Neural cell (in vitro differentiated cells): ENCODE measurements at regions not wholly inside any gene's neighbourhood (a gene's known extent, or its start where the extent isn't known, plus 50 kb on each side); places are given as distances from the start of the nearest gene placed in this dataset.

Source experiments
- H2AFZ ChIP-seq: fragments of 200-600, 300-800 bp; sonication (generic), shearing (Covaris generic); 2 replicates; pipeline ENCODE4 v1.6.0; 2014; ENCODE audit warnings: low read depth, mild to moderate bottlenecking, antibody characterized with exemption, low read length, moderate library complexity
- H3F3A ChIP-seq: fragments of 200-600 bp; shearing (Covaris generic); 2 replicates; pipeline ENCODE4 v1.6.1; 2016; ENCODE audit warnings: mild to moderate bottlenecking, moderate library complexity, mixed read lengths, antibody characterized with exemption, low read length; ENCODE audit not compliant: insufficient read depth, poor library complexity, severe bottlenecking
- H3K27ac ChIP-seq: fragments of 200-600, 300-800 bp; sonication (generic), shearing (Covaris generic); 2 replicates; pipeline ENCODE4 v1.5.1; 2014; ENCODE audit warnings: mild to moderate bottlenecking, low read length, moderate library complexity
- H3K27me3 ChIP-seq: fragments of 300-800, 200-600 bp; sonication (generic), shearing (Covaris generic); 2 replicates; pipeline ENCODE4 v1.6.0; 2014; ENCODE audit warnings: mild to moderate bottlenecking, low read depth, low read length, moderate library complexity; ENCODE audit not compliant: insufficient read depth
- H3K36me3 ChIP-seq: fragments of 300-800, 200-600 bp; sonication (generic), shearing (Covaris generic); 2 replicates; pipeline ENCODE4 v1.5.1; 2014; ENCODE audit warnings: mild to moderate bottlenecking, antibody characterized with exemption, low read length, moderate library complexity; ENCODE audit not compliant: insufficient read depth
- H3K4me2 ChIP-seq: fragments of 300-800, 200-600 bp; sonication (generic), shearing (Covaris generic); 2 replicates; pipeline ENCODE4 v1.6.0; 2014; ENCODE audit warnings: mild to moderate bottlenecking, low read length
- H3K4me3 ChIP-seq: fragments of 300-800, 200-600 bp; sonication (generic), shearing (Covaris generic); 2 replicates; pipeline ENCODE4 v1.5.1; 2014; ENCODE audit warnings: mild to moderate bottlenecking, low read length, moderate library complexity
- H3K79me2 ChIP-seq: fragments of 200-600 bp; shearing (Covaris generic); replicated peaks from 2 replicates; pipeline ENCODE4 v1.6.0; 2014; ENCODE audit warnings: mild to moderate bottlenecking, low read length, moderate library complexity; ENCODE audit not compliant: insufficient read depth
- H3K9ac ChIP-seq: fragments of 300-800, 200-600 bp; sonication (generic), shearing (Covaris generic); 2 replicates; pipeline ENCODE4 v1.6.1; 2016; ENCODE audit warnings: mild to moderate bottlenecking, low read length, mixed read lengths
- H3K9me2 ChIP-seq: fragments of 200-600 bp; shearing (Covaris generic); 2 replicates; pipeline ENCODE4 v1.6.1; 2016; ENCODE audit warnings: mild to moderate bottlenecking, low read length, mixed read lengths; ENCODE audit not compliant: insufficient read depth
- H3K9me3 ChIP-seq: fragments of 200-600, 300-800 bp; sonication (generic), shearing (Covaris generic); 2 replicates; pipeline ENCODE4 v1.6.1; 2016; ENCODE audit warnings: mild to moderate bottlenecking, mixed run types, low read length, moderate library complexity, mixed read lengths
- H4K20me1 ChIP-seq: fragments of 200-600 bp; shearing (Covaris generic); 2 replicates; pipeline ENCODE4 v1.6.1; 2016; ENCODE audit warnings: mild to moderate bottlenecking, mixed run types; ENCODE audit not compliant: insufficient read depth
- CTCF ChIP-seq: fragments of 450-650 bp; IDR thresholded peaks from 2 replicates; pipeline ENCODE4 v1.5.1; 2014; ENCODE audit warnings: antibody characterized with exemption, mild to moderate bottlenecking, moderate library complexity; ENCODE audit not compliant: poor library complexity, severe bottlenecking
- EP300 ChIP-seq: fragments of 450-650 bp; conservative IDR thresholded peaks from 2 replicates; pipeline ENCODE4 v1.6.1; 2014; ENCODE audit warnings: antibody characterized with exemption, mild to moderate bottlenecking, moderate library complexity; ENCODE audit not compliant: poor library complexity, severe bottlenecking
- EZH2 ChIP-seq: fragments of 200-600, 300-800 bp; shearing (Covaris generic), sonication (generic); IDR thresholded peaks from 2 replicates; pipeline ENCODE4 v1.6.1; 2014; ENCODE audit warnings: antibody characterized with exemption, low read length, borderline replicate concordance, mild to moderate bottlenecking; ENCODE audit not compliant: insufficient read depth, poor library complexity, severe bottlenecking
- MXI1 ChIP-seq: fragments of 450-650 bp; conservative IDR thresholded peaks from 2 replicates; pipeline ENCODE4 v1.6.1; 2014; ENCODE audit warnings: antibody characterized with exemption, mild to moderate bottlenecking; ENCODE audit not compliant: poor library complexity, severe bottlenecking
- POLR2AphosphoS5 ChIP-seq: IDR thresholded peaks from 2 replicates; pipeline ENCODE4 v1.6.1; 2012
- RAD21 ChIP-seq: fragments of 450-650 bp; conservative IDR thresholded peaks from 2 replicates; pipeline ENCODE4 v1.6.1; 2014; ENCODE audit warnings: antibody characterized with exemption, mild to moderate bottlenecking, moderate library complexity
- REST ChIP-seq: IDR thresholded peaks from 2 replicates; pipeline ENCODE4 v1.6.1; 2012; ENCODE audit warnings: borderline replicate concordance
- SMC3 ChIP-seq: fragments of 450-650 bp; conservative IDR thresholded peaks from 2 replicates; pipeline ENCODE4 v1.6.1; 2014; ENCODE audit warnings: antibody characterized with exemption, mild to moderate bottlenecking, moderate library complexity; ENCODE audit not compliant: poor library complexity
- TAF1 ChIP-seq: IDR thresholded peaks from 2 replicates; pipeline ENCODE4 v1.6.1; 2012; ENCODE audit warnings: low read depth

GRCh38 chr10:43013065-43013464 lies 63.8 kb upstream of the RET start:
- H3K4me2 ChIP-seq, result no peak overlapping the region
- no peaks in the 10 kb centered on the region for H3K27me3 ChIP-seq
- H3K79me2 ChIP-seq, result no peaks in the 10 kb centered on the region
- no peaks in the 10 kb centered on the region for H3K9me2 ChIP-seq
- no peaks in the 10 kb centered on the region for H3K36me3 ChIP-seq
- no peaks in the 10 kb centered on the region for H3F3A ChIP-seq
- no peak overlapping the region for H3K9ac ChIP-seq
- H3K9me3 ChIP-seq, result no peaks in the 10 kb centered on the region
- no peak overlapping the region for H3K4me3 ChIP-seq
- no peak overlapping the region for H3K27ac ChIP-seq
- no peak overlapping the region for H2AFZ ChIP-seq
- TF ChIP-seq POLR2AphosphoS5 (no peak), EZH2 (no peak), CTCF (no peak), TAF1 (no peak)
- no peaks in the 10 kb centered on the region for H4K20me1 ChIP-seq

- no peaks in the 10 kb centered on the region for H4K20me1 ChIP-seq
- TF ChIP-seq RAD21, result no peak
- TF ChIP-seq EZH2, result no peak
- no peak for TF ChIP-seq SMC3
- no peak for TF ChIP-seq EP300
- no peak for TF ChIP-seq CTCF
- TF ChIP-seq TAF1, result no peak
- no peak for TF ChIP-seq MXI1
- TF ChIP-seq POLR2AphosphoS5, result no peak
- no peak for TF ChIP-seq REST
- no peaks in the 10 kb centered on the region for H3K79me2 ChIP-seq
- H3K27me3 ChIP-seq, result no peaks in the 10 kb centered on the region
- H3K4me2 ChIP-seq, result no peak overlapping the region
- H3K36me3 ChIP-seq, result no peaks in the 10 kb centered on the region
- no peak overlapping the region for H3K27ac ChIP-seq
- H3K9ac ChIP-seq, result no peak overlapping the region
- H3K9me3 ChIP-seq, result no peaks in the 10 kb centered on the region
- H3K4me3 ChIP-seq, result no peak overlapping the region
- no peaks in the 10 kb centered on the region for H3F3A ChIP-seq
- no peak overlapping the region for H2AFZ ChIP-seq
- no peaks in the 10 kb centered on the region for H3K9me2 ChIP-seq
Observed at GRCh38 chr10:43024524-43024923, 52.3 kb upstream of the RET start.
